Thyroid gland (tissue), 4 donors: ENCODE measurements at regions not wholly inside any gene's neighbourhood (a gene's known extent, or its start where the extent isn't known, plus 50 kb on each side); places are given as distances from the start of the nearest gene placed in this dataset.

ENCODE experiments used
- DNase-seq, 2 donors: peaks; one replicate each; pipeline ENCODE4 v3.0.0-alpha.2; 2019
- H3K27ac ChIP-seq, 3 donors: fragments of 200-600 bp; sonication (generic); 1 replicate in 2 of 3; 2 replicates in 1 of 3; pipeline ENCODE4 v1.5.1; 2016 to 2019; ENCODE audit warnings: mild to moderate bottlenecking in 1 of 3, moderate library complexity in 1 of 3
- H3K27me3 ChIP-seq: fragments of 200-600 bp; sonication (generic); one replicate; pipeline ENCODE4 v1.5.1; 2019
- H3K36me3 ChIP-seq, 2 donors: fragments of 200-600 bp; sonication (generic); one replicate each; pipeline ENCODE4 v1.5.1; 2016 to 2019
- H3K4me1 ChIP-seq, 2 donors: fragments of 200-600 bp; sonication (generic); one replicate each; pipeline ENCODE4 v1.5.1; 2017 to 2019
- H3K4me3 ChIP-seq, 3 donors: fragments of 200-600 bp; sonication (generic); replicated peaks in 1 of 3; 1 replicate in 2 of 3; 2 replicates in 1 of 3; pipeline ENCODE4 v1.5.1; 2016; ENCODE audit warnings: mild to moderate bottlenecking in 1 of 3
- H3K9me3 ChIP-seq: fragments of 200-600 bp; sonication (generic); one replicate; pipeline ENCODE4 v1.5.1; 2017
- CTCF ChIP-seq, 6 experiments: fragments of 200-600 bp in 3 of 6; fragments of 450-650 bp in 3 of 6; sonication (generic) in 3 of 6; IDR thresholded peaks; one replicate each; pipeline ENCODE4 v1.5.1; 2016 to 2019; ENCODE audit warnings: antibody characterized with exemption in 6 of 6, mild to moderate bottlenecking in 2 of 6, inconsistent platforms in 1 of 6, moderate library complexity in 1 of 6
- POLR2A ChIP-seq, 2 donors: fragments of 450-650 bp; IDR thresholded peaks; one replicate each; pipeline ENCODE4 v1.6.1; 2017; ENCODE audit warnings: antibody characterized with exemption in 2 of 2, mild to moderate bottlenecking in 2 of 2, moderate library complexity in 1 of 2
- WGBS, 2 donors: methylation state at CpG; one replicate each; pipeline ENCODE4 v1.1.5; 2017; 5-methylcytosine and 5-hydroxymethylcytosine counted together
- intact Hi-C: fragments of 100-400 bp; cut with DNase I; formaldehyde crosslinking; loops from one replicate; pipeline ENCODE4 v1.15.1; 2023

- no peaks in the 10 kb centered on the region for H3K36me3 ChIP-seq
- WGBS, 2 donors, result 88 to 91% methylated on average over 1 of the region's 1 CpG
- intact Hi-C loops, result no loop called here
- TF ChIP-seq POLR2A (IDR thresholded peaks at IDR 0.05) (no peak), CTCF (IDR thresholded peaks at IDR 0.05) (no peak)
- H3K27ac ChIP-seq, result no peak overlapping the region
- H3K27me3 ChIP-seq, result no peaks in the 10 kb centered on the region
- H3K4me1 ChIP-seq, result no peaks in the 10 kb centered on the region
- H3K9me3 ChIP-seq, result no peaks in the 10 kb centered on the region
- no peak overlapping the region for H3K4me3 ChIP-seq
- no peak for DNase-seq
These were observed 137.2 kb downstream of the MZT1 start for GRCh38 chr13:72590091-72590740.

GRCh38 chr13:72586518-72586917, 140.9 kb downstream of the MZT1 start:
- DNase-seq, result no peak
- no peaks in the 10 kb centered on the region for H3K4me1 ChIP-seq
- no peaks in the 10 kb centered on the region for H3K27me3 ChIP-seq
- no peak overlapping the region for H3K4me3 ChIP-seq
- no peaks in the 10 kb centered on the region for H3K9me3 ChIP-seq
- no peak overlapping the region for H3K27ac ChIP-seq
- TF ChIP-seq POLR2A (IDR thresholded peaks at IDR 0.05) (no peak), CTCF (IDR thresholded peaks at IDR 0.05) (no peak)
- intact Hi-C loops, result no loop called here
- no peaks in the 10 kb centered on the region for H3K36me3 ChIP-seq
- WGBS, 2 donors, result 49 to 68% methylated on average over 3 of the region's 3 CpGs

DNA sequence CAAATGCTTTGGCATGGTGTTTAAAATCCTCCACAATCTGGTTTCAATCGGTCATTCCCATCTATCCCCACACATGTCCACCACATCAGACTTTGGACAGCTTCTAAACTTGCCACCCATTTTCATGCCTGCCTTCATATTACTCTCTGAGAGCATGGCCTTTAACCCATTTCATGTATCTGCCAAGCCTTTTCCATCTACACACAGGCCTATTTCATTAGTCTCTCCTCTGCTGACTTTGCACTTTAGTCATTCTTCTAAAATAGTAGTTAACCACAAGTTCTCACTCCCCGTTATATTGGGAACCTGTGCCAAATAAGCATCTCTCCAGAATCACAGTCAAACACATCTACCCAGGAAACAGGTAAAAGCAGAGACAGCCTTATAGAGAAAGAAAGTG, 142.2 kb downstream of the MZT1 start:
- H3K9me3 ChIP-seq, result no peaks in the 10 kb centered on the region
- no peaks in the 10 kb centered on the region for H3K27me3 ChIP-seq
- H3K4me3 ChIP-seq, result no peak overlapping the region
- H3K36me3 ChIP-seq, result no peaks in the 10 kb centered on the region
- no peak overlapping the region for H3K27ac ChIP-seq
- no peaks in the 10 kb centered on the region for H3K4me1 ChIP-seq
- 81 to 86% methylated on average over 2 of the region's 2 CpGs for WGBS, 2 donors
- TF ChIP-seq CTCF (IDR thresholded peaks at IDR 0.05), result no peak
- no peak for TF ChIP-seq POLR2A (IDR thresholded peaks at IDR 0.05)
- intact Hi-C loops, result no loop called here
- DNase-seq, result no peak

DNA sequence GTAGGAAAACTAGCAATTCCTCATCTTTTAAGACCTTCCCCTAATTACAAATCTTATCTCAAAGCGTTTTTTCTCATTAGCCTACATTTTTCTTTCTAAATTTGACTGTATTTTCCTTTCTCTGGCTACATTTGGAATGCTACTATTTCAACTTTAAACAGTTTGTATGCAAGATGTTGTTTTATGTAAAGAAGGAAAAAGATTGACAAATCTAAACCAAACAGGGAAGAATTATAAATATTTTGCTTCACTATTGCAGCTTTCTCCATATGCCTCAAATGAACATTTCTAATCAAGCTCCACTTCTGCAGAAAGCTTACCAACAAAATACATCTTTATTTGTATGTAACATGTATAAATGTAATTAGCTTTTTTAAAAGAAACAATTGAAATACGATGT, 156.2 kb downstream of the MZT1 start:
- 50 to 53% methylated on average over 2 of the region's 2 CpGs for WGBS, 2 donors
- no peak overlapping the region for H3K27ac ChIP-seq

More for the DNA sequence above, 156.2 kb downstream of the MZT1 start:
- intact Hi-C loops, result no loop called here
- TF ChIP-seq POLR2A (IDR thresholded peaks at IDR 0.05), result no peak
- TF ChIP-seq CTCF (IDR thresholded peaks at IDR 0.05), result no peak
- Histone ChIP-seq H3K4me3 (no peak overlapping the region), H3K36me3 (no peaks in the 10 kb centered on the region), H3K4me1 (no peaks in the 10 kb centered on the region), H3K27me3 (no peaks in the 10 kb centered on the region), H3K9me3 (no peaks in the 10 kb centered on the region)
- no peak for DNase-seq
